Bronchial epithelial cell (primary cell): ENCODE measurements at regions not wholly inside any gene's neighbourhood (a gene's known extent, or its start where the extent isn't known, plus 50 kb on each side); places are given as distances from the start of the nearest gene placed in this dataset.
A peak's percentile ranks its signal among the peaks of the same experiment; 100 is the strongest.

ENCODE experiments used
- DNase-seq: peaks from one replicate; pipeline ENCODE4 v3.0.0-alpha.2; 2010; ENCODE audit warnings: low read depth
- FAIRE-seq: peaks from 2 replicates; lab custom pipeline; 2011; peaks lifted over from hg19 to GRCh38; lab: Jason Lieb, UNC
- H3K27me3 ChIP-seq: 2 replicates; pipeline ENCODE4 v1.5.1; 2011; ENCODE audit warnings: low read length; ENCODE audit not compliant: control insufficient read depth, insufficient read depth
- H3K36me3 ChIP-seq: 2 replicates; pipeline ENCODE4 v1.5.1; 2011; ENCODE audit warnings: low read length; ENCODE audit not compliant: control insufficient read depth, insufficient read depth
- H3K4me3 ChIP-seq: 2 replicates; pipeline ENCODE4 v1.5.1; 2011; ENCODE audit warnings: mild to moderate bottlenecking, low read depth, low read length, control low read depth
- CTCF ChIP-seq: IDR thresholded peaks from 2 replicates; pipeline ENCODE4 v1.5.1; 2011; ENCODE audit warnings: mild to moderate bottlenecking, moderate library complexity, low read length, control low read depth, inconsistent platforms; ENCODE audit not compliant: insufficient read depth, severe bottlenecking

GRCh38 chr1:25030674-25031589, 100.9 kb upstream of the RUNX3 start:
- FAIRE-seq, result no peak

GRCh38 chr1:25030012-25030411, 99.9 kb upstream of the RUNX3 start:
- TF ChIP-seq CTCF, result no peak
- FAIRE-seq, result no peak
- H3K27me3 ChIP-seq, result peaks cover 7% of the 10 kb centered on the region
- no peaks in the 10 kb centered on the region for H3K36me3 ChIP-seq
- no peak overlapping the region for H3K4me3 ChIP-seq
- no peak for DNase-seq

More at GRCh38 chr1:25030674-25031589, 100.9 kb upstream of the RUNX3 start:
- no peaks in the 10 kb centered on the region for H3K36me3 ChIP-seq
- peak; percentile 73 for DNase-seq
- TF ChIP-seq CTCF, result no peak
- no peak overlapping the region for H3K4me3 ChIP-seq
- H3K27me3 ChIP-seq, result peaks cover 7% of the 10 kb centered on the region

- TF ChIP-seq CTCF, result no peak
- no peak for DNase-seq
- FAIRE-seq, result no peak
- H3K4me3 ChIP-seq, result no peak overlapping the region
- H3K36me3 ChIP-seq, result no peaks in the 10 kb centered on the region
- peaks cover 7% of the 10 kb centered on the region for H3K27me3 ChIP-seq
Measured at GRCh38 chr1:25028907-25029599, 99.0 kb upstream of the RUNX3 start.

- FAIRE-seq, result no peak
- Histone ChIP-seq H3K36me3 (no peaks in the 10 kb centered on the region), H3K27me3 (peaks cover 7% of the 10 kb centered on the region), H3K4me3 (no peak overlapping the region)
- no peak for DNase-seq
- no peak for TF ChIP-seq CTCF
Measured at GRCh38 chr1:25028587-25028906, 98.5 kb upstream of the RUNX3 start.

GRCh38 chr1:25027822-25028586, 97.9 kb upstream of the RUNX3 start:
- no peak overlapping the region for H3K4me3 ChIP-seq
- DNase-seq (no peak), FAIRE-seq (no peak)
- no peak for TF ChIP-seq CTCF
- peaks cover 7% of the 10 kb centered on the region for H3K27me3 ChIP-seq
- H3K36me3 ChIP-seq, result no peaks in the 10 kb centered on the region
